ENCODE measurements at regions not wholly inside any gene's neighbourhood (a gene's known extent, or its start where the extent isn't known, plus 50 kb on each side); places are given as distances from the start of the nearest gene placed in this dataset.

DNA sequence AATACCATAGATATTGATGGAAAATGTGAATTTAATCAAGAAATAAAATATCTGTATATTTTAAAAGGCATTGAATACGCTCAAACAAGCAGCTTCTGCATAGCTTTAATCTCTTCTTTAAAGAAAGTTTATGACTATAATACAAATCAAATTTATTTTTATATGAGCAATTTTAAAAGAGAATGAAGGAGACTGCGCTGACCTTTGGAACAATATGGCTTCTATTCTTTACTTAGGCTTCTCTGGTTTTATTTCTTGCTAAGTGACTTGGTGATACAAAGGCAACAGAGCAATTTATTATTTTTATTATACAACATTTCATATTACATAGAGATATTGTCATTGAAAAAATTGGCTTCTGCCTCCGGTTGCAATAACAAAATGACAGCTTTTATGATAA lies 776.7 kb downstream of the TBC1D32 start:
- TF ChIP-seq REST (IDR thresholded peaks at IDR 0.05; ENCODE audit: insufficient read depth in 1 of 2, low read depth in 2 of 2, low read length in 2 of 2) = no peak
- no peak for TF ChIP-seq SIN3A (IDR thresholded peaks at IDR 0.05; ENCODE audit: borderline replicate concordance, insufficient read depth, low read length)
- TF ChIP-seq TAF1 (IDR thresholded peaks at IDR 0.05; ENCODE audit: borderline replicate concordance, insufficient read depth, low read length) = no peak

Data from PFSK-1 (cell line).